ENCODE measurements at regions not wholly inside any gene's neighbourhood (a gene's known extent, or its start where the extent isn't known, plus 50 kb on each side); places are given as distances from the start of the nearest gene placed in this dataset.

DNA sequence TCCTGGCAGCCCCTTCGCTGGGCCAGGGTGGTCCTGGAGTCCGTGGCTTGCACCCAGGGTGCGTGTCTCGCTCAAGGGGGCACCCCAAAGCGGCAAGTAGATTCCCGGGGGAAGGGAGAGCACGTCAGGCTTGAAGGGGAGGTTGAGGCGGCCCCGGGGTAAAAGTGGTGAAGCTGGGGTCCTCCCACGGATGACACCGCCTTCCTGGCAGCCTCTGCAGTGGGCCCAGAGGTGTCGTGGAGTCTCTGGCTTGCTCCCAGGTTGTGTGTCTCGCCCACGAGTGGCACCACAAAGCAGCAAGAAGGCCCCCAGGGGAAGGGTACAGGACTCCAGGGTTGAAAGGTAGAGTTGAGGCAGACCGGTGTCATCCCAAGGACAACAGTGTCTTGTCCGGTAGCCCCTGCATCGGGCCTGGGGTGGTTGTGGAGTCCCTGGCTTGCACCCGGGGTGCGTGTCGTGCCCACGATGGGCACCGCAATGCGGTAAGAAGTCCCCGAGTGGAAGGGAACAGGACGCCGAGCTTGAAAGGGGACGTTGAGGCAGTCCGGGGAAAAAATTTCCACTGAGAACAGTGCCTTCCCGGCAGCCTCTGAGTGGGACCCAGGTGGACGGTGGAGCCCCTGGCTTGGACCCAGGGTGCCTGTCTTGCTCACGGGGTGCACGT, 158.0 kb upstream of the ALG10B start (continued):
- no peak for TF ChIP-seq CHD7 (IDR thresholded peaks at IDR 0.05; ENCODE audit: insufficient replicate concordance, low read length)
- TF ChIP-seq CHD2 (IDR thresholded peaks at IDR 0.05; ENCODE audit: low read length) = no peak
- TF ChIP-seq TCF12 (IDR thresholded peaks at IDR 0.05; ENCODE audit: low read depth, low read length) = no peak
- TF ChIP-seq CHD1 (IDR thresholded peaks at IDR 0.05; ENCODE audit: low read depth, low read length) = no peak
- TF ChIP-seq TAF7 (optimal IDR thresholded peaks at IDR 0.05; ENCODE audit: borderline replicate concordance, low read depth, low read length) = no peak
- TF ChIP-seq CTBP2 (IDR thresholded peaks at IDR 0.05; ENCODE audit: borderline replicate concordance, insufficient read depth, insufficient read length, low read length) = no peak
- no peak for TF ChIP-seq RFX5 (IDR thresholded peaks at IDR 0.05; ENCODE audit: borderline replicate concordance, low read depth, low read length)
- no peak for TF ChIP-seq CREB1 (IDR thresholded peaks at IDR 0.05)
- no peak for TF ChIP-seq EGR1 (IDR thresholded peaks at IDR 0.05; ENCODE audit: borderline replicate concordance, low read depth, low read length)
- no peak for TF ChIP-seq E2F6 (IDR thresholded peaks at IDR 0.05)
- TF ChIP-seq RBBP5 (IDR thresholded peaks at IDR 0.05; ENCODE audit: borderline replicate concordance, low read depth, low read length) = no peak
